HEK293 (cell line): ENCODE measurements at regions not wholly inside any gene's neighbourhood (a gene's known extent, or its start where the extent isn't known, plus 50 kb on each side); places are given as distances from the start of the nearest gene placed in this dataset.

ENCODE experiments used
- CTCF ChIA-PET: fragments of 350-600 bp; formaldehyde crosslinking; extraction: SDS; loops from one replicate; lab custom pipeline; 2021; ENCODE audit warnings: antibody characterized with exemption; lab: Yijun Ruan, JAX
- POLR2A ChIA-PET: fragments of 300-600 bp; formaldehyde crosslinking; extraction: SDS; loops from one replicate; lab custom pipeline; 2020; ENCODE audit warnings: antibody characterized with exemption, inconsistent platforms; lab: Yijun Ruan, JAX
- H3K27ac ChIP-seq: fragments of 200-500 bp; sonication (Bioruptor generic); 2 replicates; pipeline ENCODE4 v1.5.1; 2014; ENCODE audit warnings: low read depth, low read length, control low read depth, inconsistent platforms; ENCODE audit errors: extremely low read depth
- H3K36me3 ChIP-seq, 2 experiments: fragments of 200-500 bp in 1 of 2; sonication (Bioruptor generic) in 1 of 2; 1 replicate in 1 of 2; 2 replicates in 1 of 2; pipeline ENCODE4 v1.5.1; 2014 to 2017; ENCODE audit warnings: inconsistent platforms in 2 of 2, low read length in 2 of 2; ENCODE audit not compliant: control insufficient read depth in 2 of 2, insufficient read depth in 1 of 2
- H3K4me1 ChIP-seq: fragments of 200-500 bp; sonication (Bioruptor generic); 2 replicates; pipeline ENCODE4 v1.5.1; 2014; ENCODE audit warnings: mild to moderate bottlenecking, low read length, inconsistent platforms; ENCODE audit not compliant: control insufficient read depth, insufficient read depth
- H3K4me3 ChIP-seq: 2 replicates; pipeline ENCODE4 v1.5.1; 2011; ENCODE audit warnings: low read depth, mild to moderate bottlenecking, control low read depth, low read length, moderate library complexity
- H3K9me3 ChIP-seq: fragments of 200-500 bp; sonication (Bioruptor generic); 2 replicates; pipeline ENCODE4 v1.5.1; 2014; ENCODE audit warnings: low read depth, low read length, inconsistent platforms; ENCODE audit not compliant: control insufficient read depth, insufficient read depth
- IKZF3 ChIP-seq: fragments of 450-650 bp; IDR thresholded peaks from 2 replicates; pipeline ENCODE4 v1.5.0; 2018; ENCODE audit warnings: missing biosample characterization, mild to moderate bottlenecking, missing genetic modification characterization, moderate library complexity
- KLF10 ChIP-seq: fragments of 450-650 bp; IDR thresholded peaks from 2 replicates; pipeline ENCODE4 v1.5.1; 2018; ENCODE audit warnings: missing biosample characterization, mild to moderate bottlenecking, missing genetic modification characterization
- KLF9 ChIP-seq: fragments of 450-650 bp; formaldehyde crosslinking; IDR thresholded peaks from 2 replicates; pipeline ENCODE4 v1.5.1; 2016; ENCODE audit warnings: missing biosample characterization, missing genetic modification characterization, low read depth
- MEIS1 ChIP-seq: sonication (generic); formaldehyde crosslinking; IDR thresholded peaks from 2 replicates; pipeline ENCODE4 v1.8.1; 2022; ENCODE audit warnings: missing genetic modification reagents, mild to moderate bottlenecking, borderline replicate concordance
- REPIN1 ChIP-seq: fragments of 450-650 bp; formaldehyde crosslinking; IDR thresholded peaks from 2 replicates; pipeline ENCODE4 v1.5.1; 2017; ENCODE audit warnings: missing biosample characterization, missing genetic modification characterization, low read depth
- YY2 ChIP-seq: fragments of 450-650 bp; formaldehyde crosslinking; IDR thresholded peaks from 2 replicates; pipeline ENCODE4 v1.5.1; 2016; ENCODE audit warnings: missing biosample characterization, missing genetic modification characterization
- ZBTB17 ChIP-seq: fragments of 450-650 bp; formaldehyde crosslinking; IDR thresholded peaks from 2 replicates; pipeline ENCODE4 v1.5.1; 2016; ENCODE audit warnings: missing biosample characterization, missing genetic modification characterization
- ZFHX2 ChIP-seq: fragments of 450-650 bp; formaldehyde crosslinking; conservative IDR thresholded peaks from 2 replicates; pipeline ENCODE4 v1.5.1; 2016; ENCODE audit warnings: missing biosample characterization, missing genetic modification characterization
- ZFP3 ChIP-seq: fragments of 450-650 bp; formaldehyde crosslinking; IDR thresholded peaks from 2 replicates; pipeline ENCODE4 v1.5.1; 2016; ENCODE audit warnings: low read depth, missing biosample characterization, missing genetic modification characterization
- ZNF155 ChIP-seq: fragments of 450-650 bp; formaldehyde crosslinking; IDR thresholded peaks from 2 replicates; pipeline ENCODE4 v1.5.1; 2016; ENCODE audit warnings: missing biosample characterization, missing genetic modification characterization
- ZNF174 ChIP-seq: fragments of 450-650 bp; formaldehyde crosslinking; IDR thresholded peaks from 2 replicates; pipeline ENCODE4 v1.5.0; 2017; ENCODE audit warnings: missing biosample characterization, mild to moderate bottlenecking, missing genetic modification characterization
- ZNF184 ChIP-seq: fragments of 450-650 bp; IDR thresholded peaks from 2 replicates; pipeline ENCODE4 v1.5.1; 2018; ENCODE audit warnings: missing biosample characterization, mild to moderate bottlenecking, missing genetic modification characterization
- ZNF202 ChIP-seq: fragments of 450-650 bp; formaldehyde crosslinking; IDR thresholded peaks from 2 replicates; pipeline ENCODE4 v1.5.1; 2016; ENCODE audit warnings: missing biosample characterization, missing genetic modification characterization, borderline replicate concordance
- ZNF266 ChIP-seq: fragments of 450-650 bp; formaldehyde crosslinking; IDR thresholded peaks from 2 replicates; pipeline ENCODE4 v1.5.1; 2016; ENCODE audit warnings: missing biosample characterization, missing genetic modification characterization, low read depth
- ZNF350 ChIP-seq: fragments of 450-650 bp; formaldehyde crosslinking; IDR thresholded peaks from 2 replicates; pipeline ENCODE4 v1.5.0; 2017; ENCODE audit warnings: missing biosample characterization, mild to moderate bottlenecking, missing genetic modification characterization
- ZNF426 ChIP-seq: fragments of 450-650 bp; formaldehyde crosslinking; IDR thresholded peaks from 2 replicates; pipeline ENCODE4 v1.5.1; 2017; ENCODE audit warnings: missing biosample characterization, missing genetic modification characterization, mild to moderate bottlenecking, inconsistent platforms, moderate library complexity
- ZNF501 ChIP-seq: fragments of 450-650 bp; formaldehyde crosslinking; IDR thresholded peaks from 2 replicates; pipeline ENCODE4 v1.5.1; 2016; ENCODE audit warnings: missing biosample characterization, missing genetic modification characterization
- ZNF555 ChIP-seq: fragments of 450-650 bp; formaldehyde crosslinking; conservative IDR thresholded peaks from 2 replicates; pipeline ENCODE4 v1.5.1; 2017; ENCODE audit warnings: missing biosample characterization, mild to moderate bottlenecking, missing genetic modification characterization, inconsistent platforms
- ZNF560 ChIP-seq: fragments of 450-650 bp; formaldehyde crosslinking; IDR thresholded peaks from 2 replicates; pipeline ENCODE4 v1.5.1; 2017; ENCODE audit warnings: missing biosample characterization, missing genetic modification characterization, borderline replicate concordance
- ZNF626 ChIP-seq: fragments of 450-650 bp; sonication (Bioruptor Pico); formaldehyde crosslinking; IDR thresholded peaks from 2 replicates; pipeline ENCODE4 v1.5.1; 2018; ENCODE audit warnings: missing biosample characterization, missing genetic modification characterization, inconsistent platforms
- ZNF654 ChIP-seq: fragments of 450-650 bp; formaldehyde crosslinking; IDR thresholded peaks from 2 replicates; pipeline ENCODE4 v1.5.1; 2016; ENCODE audit warnings: low read depth, missing biosample characterization, missing genetic modification characterization
- ZNF747 ChIP-seq: fragments of 450-650 bp; formaldehyde crosslinking; IDR thresholded peaks from 2 replicates; pipeline ENCODE4 v1.5.1; 2016; ENCODE audit warnings: missing biosample characterization, missing genetic modification characterization
- ZNF785 ChIP-seq: fragments of 450-650 bp; formaldehyde crosslinking; IDR thresholded peaks from 2 replicates; pipeline ENCODE4 v1.5.1; 2016; ENCODE audit warnings: missing biosample characterization, missing genetic modification characterization
- TF ChIP-seq, protein P1 (sequence below): fragments of 450-650 bp; IDR thresholded peaks from 2 replicates; pipeline ENCODE4 v1.5.1; 2018; ENCODE audit warnings: missing biosample characterization, mild to moderate bottlenecking, missing genetic modification characterization

DNA sequence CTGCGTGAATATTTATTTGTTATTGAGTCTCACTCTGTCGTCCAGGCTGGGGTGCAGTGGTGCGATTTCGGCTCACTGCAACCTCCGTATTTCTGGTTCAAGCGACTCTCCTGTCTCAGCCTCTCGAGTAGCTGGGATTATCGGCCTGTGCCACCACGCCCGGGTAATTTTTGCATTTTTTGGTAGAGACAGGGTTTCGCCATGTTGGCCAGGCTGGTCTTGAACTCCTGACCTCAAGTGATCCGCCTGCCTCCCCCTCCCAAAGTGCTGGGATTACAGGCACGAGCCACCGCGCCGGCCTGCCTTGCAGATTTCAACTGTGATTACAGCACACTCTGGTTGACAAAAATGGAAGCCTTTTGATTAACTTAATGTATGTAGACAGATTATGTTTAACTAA, 730.0 kb upstream of the VSTM2A start:
- Histone ChIP-seq H3K27ac (no peak overlapping the region), H3K4me1 (no peaks in the 10 kb centered on the region; the same call in 1 of the 2 replicates), H3K36me3 (no peaks in the 10 kb centered on the region), H3K9me3 (no peaks in the 10 kb centered on the region), H3K4me3 (no peak overlapping the region)
- ChIA-PET POLR2A (no interaction called here), CTCF (no interaction called here)
- no peak for TF ChIP-seq ZNF266 (tag by site-specific recombination)
- TF ChIP-seq ZNF501, result no peak
- TF ChIP-seq REPIN1 (tag by site-specific recombination), result no peak
- no peak for TF ChIP-seq ZBTB17 (tag by site-specific recombination)
- TF ChIP-seq ZNF785, result no peak
- no peak for TF ChIP-seq ZNF155
- no peak for TF ChIP-seq YY2 (tag by site-specific recombination)
- no peak for TF ChIP-seq ZNF174 (tag by site-specific recombination)
- TF ChIP-seq ZNF654, result no peak
- TF ChIP-seq ZNF555 (tag by site-specific recombination), result no peak
- TF ChIP-seq ZFP3 (tag by site-specific recombination), result no peak
- no peak for TF ChIP-seq ZFHX2 (tag by site-specific recombination)
- no peak for TF ChIP-seq ZNF626
- no peak for TF ChIP-seq ZNF560 (tag by site-specific recombination)
- TF ChIP-seq, protein P1, sequence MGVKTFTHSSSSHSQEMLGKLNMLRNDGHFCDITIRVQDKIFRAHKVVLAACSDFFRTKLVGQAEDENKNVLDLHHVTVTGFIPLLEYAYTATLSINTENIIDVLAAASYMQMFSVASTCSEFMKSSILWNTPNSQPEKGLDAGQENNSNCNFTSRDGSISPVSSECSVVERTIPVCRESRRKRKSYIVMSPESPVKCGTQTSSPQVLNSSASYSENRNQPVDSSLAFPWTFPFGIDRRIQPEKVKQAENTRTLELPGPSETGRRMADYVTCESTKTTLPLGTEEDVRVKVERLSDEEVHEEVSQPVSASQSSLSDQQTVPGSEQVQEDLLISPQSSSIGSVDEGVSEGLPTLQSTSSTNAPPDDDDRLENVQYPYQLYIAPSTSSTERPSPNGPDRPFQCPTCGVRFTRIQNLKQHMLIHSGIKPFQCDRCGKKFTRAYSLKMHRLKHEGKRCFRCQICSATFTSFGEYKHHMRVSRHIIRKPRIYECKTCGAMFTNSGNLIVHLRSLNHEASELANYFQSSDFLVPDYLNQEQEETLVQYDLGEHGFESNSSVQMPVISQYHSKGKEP, result no peak
- TF ChIP-seq ZNF184 (tag by site-specific recombination), result no peak
- no peak for TF ChIP-seq ZNF426 (tag by site-specific recombination)

GRCh38 chr7:53835301-53835700, 706.9 kb upstream of the VSTM2A start:
- POLR2A ChIA-PET, result no interaction called here
- CTCF ChIA-PET, result no interaction called here
- H3K4me3 ChIP-seq, result no peak overlapping the region
- TF ChIP-seq ZNF747, result no peak
- no peak overlapping the region for H3K27ac ChIP-seq
- no peaks in the 10 kb centered on the region for H3K4me1 ChIP-seq
- H3K9me3 ChIP-seq, result no peaks in the 10 kb centered on the region
- H3K36me3 ChIP-seq, result no peaks in the 10 kb centered on the region

GRCh38 chr7:53877688-53878087, 664.5 kb upstream of the VSTM2A start:
- Histone ChIP-seq H3K4me1 (no peaks in the 10 kb centered on the region), H3K36me3 (no peaks in the 10 kb centered on the region), H3K9me3 (no peaks in the 10 kb centered on the region)
- TF ChIP-seq KLF9 (tag by site-specific recombination) (no peak), ZNF174 (tag by site-specific recombination) (no peak), ZNF350 (no peak), KLF10 (tag by site-specific recombination) (no peak), ZNF202 (tag by site-specific recombination) (no peak), MEIS1 (CRISPR knock-in tag) (no peak), IKZF3 (no peak)
- TF ChIP-seq, all 188 proteins: peak for 0
- H3K4me3 ChIP-seq, result no peak overlapping the region
- no peak overlapping the region for H3K27ac ChIP-seq
- ChIA-PET POLR2A (no interaction called here), CTCF (no interaction called here)
